ENCODE measurements at regions not wholly inside any gene's neighbourhood (a gene's known extent, or its start where the extent isn't known, plus 50 kb on each side); places are given as distances from the start of the nearest gene placed in this dataset.

GRCh38 chr4:106676173-106676921 is 307.8 kb upstream of the GIMD1 start:
- DNase-seq, result no peak

- no peak for DNase-seq
Measured at GRCh38 chr4:106671716-106672115, 303.1 kb upstream of the GIMD1 start.

GRCh38 chr4:106670976-106671375 is 302.4 kb upstream of the GIMD1 start:
- no peak for DNase-seq

- DNase-seq, result no peak
Measured at GRCh38 chr4:106659371-106659770, 290.8 kb upstream of the GIMD1 start.

GRCh38 chr4:106652095-106652494 is 283.5 kb upstream of the GIMD1 start:
- DNase-seq, result no peak

- no peak for DNase-seq
Measured at GRCh38 chr4:106650701-106651100, 282.1 kb upstream of the GIMD1 start.

GRCh38 chr4:106647451-106647850 is 278.9 kb upstream of the GIMD1 start:
- no peak for DNase-seq

GRCh38 chr4:106629268-106629625 is 260.7 kb upstream of the GIMD1 start:
- no peak for DNase-seq

GRCh38 chr4:106628586-106629267 is 260.1 kb upstream of the GIMD1 start:
- no peak for DNase-seq

- DNase-seq, result no peak
Measured at GRCh38 chr4:106627051-106627450, 258.5 kb upstream of the GIMD1 start.

GRCh38 chr4:106624671-106625070 is 256.1 kb upstream of the GIMD1 start:
- DNase-seq, result no peak

GRCh38 chr4:106618956-106619355 is 250.4 kb upstream of the GIMD1 start:
- DNase-seq, result no peak

- no peak for DNase-seq
Measured at GRCh38 chr4:106615961-106616360, 247.4 kb upstream of the GIMD1 start.

- no peak for DNase-seq
Measured at GRCh38 chr4:106615410-106615945, 246.9 kb upstream of the GIMD1 start.

GRCh38 chr4:106614441-106614840 is 245.9 kb upstream of the GIMD1 start:
- DNase-seq, result no peak

GRCh38 chr4:106609917-106610316 is 241.3 kb upstream of the GIMD1 start:
- DNase-seq, result no peak

GRCh38 chr4:106607558-106607957 is 239.0 kb upstream of the GIMD1 start:
- no peak for DNase-seq

GRCh38 chr4:106604319-106605051 is 235.9 kb upstream of the GIMD1 start:
- DNase-seq, result no peak

- no peak for DNase-seq
Measured at GRCh38 chr4:106603471-106603870, 234.9 kb upstream of the GIMD1 start.

GRCh38 chr4:106602711-106603110 is 234.1 kb upstream of the GIMD1 start:
- no peak for DNase-seq

GRCh38 chr4:106601519-106601918 is 232.9 kb upstream of the GIMD1 start:
- DNase-seq, result no peak

GRCh38 chr4:106595906-106596305 is 227.3 kb upstream of the GIMD1 start:
- DNase-seq, result no peak

- no peak for DNase-seq
Measured at GRCh38 chr4:106594291-106594952, 225.8 kb upstream of the GIMD1 start.

Measured in activated CD4-positive, alpha-beta T cell treated with anti-CD3 and anti-CD28 coated beads for 4 hours (primary cell).